ENCODE measurements at regions not wholly inside any gene's neighbourhood (a gene's known extent, or its start where the extent isn't known, plus 50 kb on each side); places are given as distances from the start of the nearest gene placed in this dataset.

DNA sequence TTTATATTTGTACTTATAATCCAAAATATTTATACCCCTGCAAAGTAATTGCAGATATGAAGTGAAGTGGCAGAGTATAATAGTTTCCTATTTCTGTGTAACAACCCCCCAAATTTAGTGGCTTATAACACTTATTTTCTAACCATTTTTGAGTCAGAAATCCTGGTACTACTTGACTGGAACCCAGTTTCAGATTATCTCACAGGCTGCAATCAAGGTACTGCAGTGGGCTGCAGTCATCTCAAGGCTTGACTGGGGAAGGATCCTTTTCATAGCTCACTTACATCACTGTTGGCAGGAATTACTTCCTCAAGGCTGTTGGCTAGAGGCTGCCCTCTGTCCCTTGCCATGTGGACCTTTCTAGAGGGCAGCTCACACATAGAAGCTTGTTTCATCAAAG is 558.2 kb upstream of the PKDCC start:
- no peak overlapping the region for H3K4me3 Mint-ChIP-seq (ENCODE audit: unreplicated experiment)
- DNase-seq (ENCODE audit: low spot score), result no peak

DNA sequence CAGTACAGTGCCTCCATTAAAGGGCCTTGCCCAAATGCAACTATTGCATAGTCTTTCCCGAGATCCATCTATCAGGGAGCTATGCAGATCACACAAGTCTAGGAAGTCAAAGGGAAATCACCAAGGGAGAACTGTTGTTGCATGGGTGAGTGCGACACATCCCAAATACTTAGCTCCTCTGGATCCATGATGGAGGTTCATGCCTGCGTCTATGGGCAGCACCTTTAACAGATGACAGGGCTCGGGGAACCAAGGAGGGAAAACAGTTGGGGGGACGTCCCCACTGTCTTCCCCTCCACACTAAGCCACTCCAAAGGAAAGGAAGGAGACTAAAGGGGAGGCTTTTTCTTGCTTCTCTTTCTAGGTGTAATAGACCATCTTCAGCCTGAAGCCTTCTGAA is 552.8 kb upstream of the PKDCC start:
- no peaks in the 10 kb centered on the region for H3K27me3 Mint-ChIP-seq (ENCODE audit: low read depth)
- peaks cover 48% of the 10 kb centered on the region for H3K9me3 Mint-ChIP-seq (ENCODE audit: low read depth)
- H3K36me3 Mint-ChIP-seq (ENCODE audit: low read depth), result peaks cover 6% of the 10 kb centered on the region
- no peaks in the 10 kb centered on the region for H3K4me1 Mint-ChIP-seq (ENCODE audit: low read depth)
- H3K4me3 Mint-ChIP-seq (ENCODE audit: unreplicated experiment), result no peak overlapping the region
- DNase-seq (ENCODE audit: low spot score), result no peak
- TF ChIP-seq, protein P1, sequence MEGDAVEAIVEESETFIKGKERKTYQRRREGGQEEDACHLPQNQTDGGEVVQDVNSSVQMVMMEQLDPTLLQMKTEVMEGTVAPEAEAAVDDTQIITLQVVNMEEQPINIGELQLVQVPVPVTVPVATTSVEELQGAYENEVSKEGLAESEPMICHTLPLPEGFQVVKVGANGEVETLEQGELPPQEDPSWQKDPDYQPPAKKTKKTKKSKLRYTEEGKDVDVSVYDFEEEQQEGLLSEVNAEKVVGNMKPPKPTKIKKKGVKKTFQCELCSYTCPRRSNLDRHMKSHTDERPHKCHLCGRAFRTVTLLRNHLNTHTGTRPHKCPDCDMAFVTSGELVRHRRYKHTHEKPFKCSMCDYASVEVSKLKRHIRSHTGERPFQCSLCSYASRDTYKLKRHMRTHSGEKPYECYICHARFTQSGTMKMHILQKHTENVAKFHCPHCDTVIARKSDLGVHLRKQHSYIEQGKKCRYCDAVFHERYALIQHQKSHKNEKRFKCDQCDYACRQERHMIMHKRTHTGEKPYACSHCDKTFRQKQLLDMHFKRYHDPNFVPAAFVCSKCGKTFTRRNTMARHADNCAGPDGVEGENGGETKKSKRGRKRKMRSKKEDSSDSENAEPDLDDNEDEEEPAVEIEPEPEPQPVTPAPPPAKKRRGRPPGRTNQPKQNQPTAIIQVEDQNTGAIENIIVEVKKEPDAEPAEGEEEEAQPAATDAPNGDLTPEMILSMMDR (IDR thresholded peaks at IDR 0.05), result no peak
- H3K27ac Mint-ChIP-seq (ENCODE audit: unreplicated experiment), result no peak overlapping the region

More for the DNA sequence above, 558.2 kb upstream of the PKDCC start:
- H3K27ac Mint-ChIP-seq (ENCODE audit: unreplicated experiment), result no peak overlapping the region
- peaks cover 4% of the 10 kb centered on the region for H3K27me3 Mint-ChIP-seq (ENCODE audit: low read depth)
- TF ChIP-seq, protein P1 (IDR thresholded peaks at IDR 0.05), result no peak
- H3K4me1 Mint-ChIP-seq (ENCODE audit: low read depth), result peaks cover 10% of the 10 kb centered on the region
- no peaks in the 10 kb centered on the region for H3K36me3 Mint-ChIP-seq (ENCODE audit: low read depth)
- peaks cover 16% of the 10 kb centered on the region for H3K9me3 Mint-ChIP-seq (ENCODE audit: low read depth)

DNA sequence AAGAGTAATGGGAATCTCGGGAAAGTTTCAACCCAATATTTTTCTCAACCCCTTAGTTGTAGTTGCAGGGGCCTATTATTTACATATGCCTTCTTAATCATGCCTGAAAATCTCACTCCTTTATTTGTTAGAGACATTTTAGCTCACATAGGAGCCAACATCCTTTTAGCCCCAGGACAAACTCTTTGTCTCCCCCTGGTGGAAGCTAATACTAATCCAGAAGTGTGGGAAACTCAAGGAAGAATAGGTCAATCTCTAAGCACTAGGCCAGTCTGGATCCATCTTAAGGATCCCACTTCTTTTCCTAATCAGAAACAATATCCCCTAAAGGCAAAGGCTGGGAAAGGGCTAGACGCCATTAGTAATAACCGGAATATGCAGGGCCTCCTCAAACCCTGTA is 550.9 kb upstream of the PKDCC start:
- no peak overlapping the region for H3K4me3 Mint-ChIP-seq (ENCODE audit: unreplicated experiment)
- H3K27ac Mint-ChIP-seq (ENCODE audit: unreplicated experiment), result no peak overlapping the region
- TF ChIP-seq, protein P1 (IDR thresholded peaks at IDR 0.05), result peak; percentile 48
- peaks cover 58% of the 10 kb centered on the region for H3K9me3 Mint-ChIP-seq (ENCODE audit: low read depth)
- peaks cover 8% of the 10 kb centered on the region for H3K36me3 Mint-ChIP-seq (ENCODE audit: low read depth)
- no peaks in the 10 kb centered on the region for H3K27me3 Mint-ChIP-seq (ENCODE audit: low read depth)
- DNase-seq (ENCODE audit: low spot score), result no peak
- H3K4me1 Mint-ChIP-seq (ENCODE audit: low read depth), result no peaks in the 10 kb centered on the region

DNA sequence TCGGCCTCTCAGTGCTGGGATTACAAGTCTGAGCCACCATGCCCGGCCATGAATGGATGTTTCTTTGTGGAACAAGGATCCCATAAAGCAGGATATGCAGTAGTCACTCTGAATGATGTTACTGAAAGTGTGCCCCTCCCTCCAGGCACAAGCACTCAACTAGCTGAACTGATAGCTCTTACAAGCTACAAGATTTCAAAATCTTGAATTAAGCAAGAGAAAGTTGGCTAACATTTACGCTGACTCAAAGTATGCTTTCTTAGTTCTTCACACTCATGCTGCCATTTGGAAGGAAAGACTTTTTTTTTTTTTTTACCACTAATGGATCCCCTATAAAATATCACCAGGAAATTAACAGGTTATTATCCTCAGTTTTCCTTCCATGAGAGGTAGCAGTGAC is 549.0 kb upstream of the PKDCC start:
- no peaks in the 10 kb centered on the region for H3K4me1 Mint-ChIP-seq (ENCODE audit: low read depth)
- no peak for DNase-seq (ENCODE audit: low spot score)
- peaks cover 59% of the 10 kb centered on the region for H3K9me3 Mint-ChIP-seq (ENCODE audit: low read depth)
- no peaks in the 10 kb centered on the region for H3K27me3 Mint-ChIP-seq (ENCODE audit: low read depth)
- no peak overlapping the region for H3K27ac Mint-ChIP-seq (ENCODE audit: unreplicated experiment)
- H3K36me3 Mint-ChIP-seq (ENCODE audit: low read depth), result peaks cover 8% of the 10 kb centered on the region
- TF ChIP-seq, protein P1 (IDR thresholded peaks at IDR 0.05), result no peak
- H3K4me3 Mint-ChIP-seq (ENCODE audit: unreplicated experiment), result no peak overlapping the region

DNA sequence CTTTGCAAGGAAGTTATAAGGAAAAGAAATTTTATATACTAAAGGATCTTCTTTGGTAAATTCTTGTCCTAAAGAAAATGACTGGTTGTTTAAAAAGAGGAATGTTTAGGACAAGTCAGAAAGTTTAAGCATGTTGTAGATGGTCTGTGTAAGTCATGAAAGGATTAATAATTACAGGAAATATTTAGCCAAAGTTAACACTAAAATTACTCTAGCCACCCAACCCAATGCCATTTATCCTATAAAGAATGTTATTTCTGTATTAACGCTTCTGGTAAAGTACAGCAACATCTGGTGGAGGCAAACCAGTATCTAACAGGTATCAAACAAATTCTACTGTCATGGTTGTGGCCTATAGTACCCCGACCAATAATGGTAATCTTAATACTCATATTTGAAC is 546.9 kb upstream of the PKDCC start:
- no peaks in the 10 kb centered on the region for H3K27me3 Mint-ChIP-seq (ENCODE audit: low read depth)
- H3K36me3 Mint-ChIP-seq (ENCODE audit: low read depth), result peaks cover 4% of the 10 kb centered on the region
- no peak for DNase-seq (ENCODE audit: low spot score)
- H3K4me3 Mint-ChIP-seq (ENCODE audit: unreplicated experiment), result no peak overlapping the region
- no peaks in the 10 kb centered on the region for H3K4me1 Mint-ChIP-seq (ENCODE audit: low read depth)
- H3K27ac Mint-ChIP-seq (ENCODE audit: unreplicated experiment), result no peak overlapping the region
- peaks cover 42% of the 10 kb centered on the region for H3K9me3 Mint-ChIP-seq (ENCODE audit: low read depth)
- TF ChIP-seq, protein P1 (IDR thresholded peaks at IDR 0.05), result no peak

All from chondrocyte (in vitro differentiated cells).